HK-2 (cell line): ENCODE measurements at regions not wholly inside any gene's neighbourhood (a gene's known extent, or its start where the extent isn't known, plus 50 kb on each side); places are given as distances from the start of the nearest gene placed in this dataset.
"Not testable (repeated sequence)": the region's sequence is repeated elsewhere in the genome, so short reads cannot be mapped to it uniquely, and the experiment has no call there.

ENCODE experiments used
- DNase-seq: peaks from one replicate; pipeline ENCODE4 v3.0.0-alpha.2; 2018; ENCODE audit not compliant: unreplicated experiment

- no peak for DNase-seq
Observed at GRCh38 chrX:46168254-46168653, 377.0 kb downstream of the ZNF674 start.

GRCh38 chrX:46165866-46166265 lies 379.4 kb downstream of the ZNF674 start:
- no peak for DNase-seq

GRCh38 chrX:46165411-46165810 lies 379.8 kb downstream of the ZNF674 start:
- peak; percentile 4 for DNase-seq

- no peak for DNase-seq
Observed at GRCh38 chrX:46152756-46153155, 392.5 kb downstream of the ZNF674 start.

GRCh38 chrX:46151332-46151731 lies 393.9 kb downstream of the ZNF674 start:
- not testable (repeated sequence) for DNase-seq

GRCh38 chrX:46144566-46144965 lies 400.7 kb downstream of the ZNF674 start:
- DNase-seq: no peak

GRCh38 chrX:46140272-46140671 lies 404.9 kb downstream of the ZNF674 start:
- DNase-seq: no peak

GRCh38 chrX:46130247-46130646 lies 415.0 kb downstream of the ZNF674 start:
- DNase-seq: no peak

- DNase-seq: no peak
Observed at GRCh38 chrX:46125111-46125510, 420.1 kb downstream of the ZNF674 start.

GRCh38 chrX:46117234-46117633 lies 428.0 kb downstream of the ZNF674 start:
- DNase-seq: no peak

- DNase-seq: not testable (repeated sequence)
Observed at GRCh38 chrX:46087310-46087709, 457.9 kb downstream of the ZNF674 start.

- DNase-seq: not testable (repeated sequence)
Observed at GRCh38 chrX:46080121-46080520, 465.1 kb downstream of the ZNF674 start.

GRCh38 chrX:46072791-46073190 lies 472.4 kb downstream of the ZNF674 start:
- DNase-seq: no peak

GRCh38 chrX:46072372-46072771 lies 472.8 kb downstream of the ZNF674 start:
- DNase-seq: no peak

- DNase-seq: no peak
Observed at GRCh38 chrX:46070421-46070820, 474.8 kb downstream of the ZNF674 start.

GRCh38 chrX:46059316-46059715 lies 485.9 kb downstream of the ZNF674 start:
- DNase-seq: no peak

- no peak for DNase-seq
Observed at GRCh38 chrX:46044486-46044885, 500.7 kb downstream of the ZNF674 start.

GRCh38 chrX:46040001-46040400 lies 505.2 kb downstream of the ZNF674 start:
- no peak for DNase-seq

GRCh38 chrX:46039526-46039925 lies 505.7 kb downstream of the ZNF674 start:
- no peak for DNase-seq

GRCh38 chrX:46036508-46036907 lies 508.7 kb downstream of the ZNF674 start:
- no peak for DNase-seq

- DNase-seq: no peak
Observed at GRCh38 chrX:46034868-46035267, 510.4 kb downstream of the ZNF674 start.

- DNase-seq: no peak
Observed at GRCh38 chrX:46029777-46030176, 515.4 kb downstream of the ZNF674 start.

GRCh38 chrX:46016296-46016695 lies 528.9 kb downstream of the ZNF674 start:
- no peak for DNase-seq

- DNase-seq: no peak
Observed at GRCh38 chrX:46015653-46016052, 529.6 kb downstream of the ZNF674 start.
